H9 (cell line): ENCODE measurements at regions not wholly inside any gene's neighbourhood (a gene's known extent, or its start where the extent isn't known, plus 50 kb on each side); places are given as distances from the start of the nearest gene placed in this dataset.

Experiments used
- DNase-seq: peaks from one replicate; pipeline ENCODE4 v3.0.0-alpha.2; 2017
- H2AFZ ChIP-seq: one replicate; pipeline ENCODE4 v1.6.1; 2013; ENCODE audit warnings: mild to moderate bottlenecking, low read length, control low read depth, moderate library complexity
- H2AK5ac ChIP-seq: 2 replicates; pipeline ENCODE4 v1.6.1; 2013; ENCODE audit warnings: low read length, control low read depth, mixed read lengths; ENCODE audit not compliant: insufficient read length
- H2BK120ac ChIP-seq: one replicate; pipeline ENCODE4 v1.6.1; 2013; ENCODE audit warnings: low read depth, mild to moderate bottlenecking, low read length, control low read depth, inconsistent platforms; ENCODE audit not compliant: poor library complexity, severe bottlenecking
- H2BK12ac ChIP-seq: 2 replicates; pipeline ENCODE4 v1.6.1; 2013; ENCODE audit warnings: low read length, control low read depth, mixed read lengths, low read depth; ENCODE audit not compliant: insufficient read length
- H2BK15ac ChIP-seq: 2 replicates; pipeline ENCODE4 v1.6.1; 2013; ENCODE audit warnings: low read depth, low read length, control low read depth
- H2BK20ac ChIP-seq: one replicate; pipeline ENCODE4 v1.6.1; 2013; ENCODE audit warnings: low read depth, mild to moderate bottlenecking, low read length, control low read depth, inconsistent platforms; ENCODE audit not compliant: poor library complexity, severe bottlenecking
- H2BK5ac ChIP-seq: 2 replicates; pipeline ENCODE4 v1.6.1; 2013; ENCODE audit warnings: low read length, control low read depth, mixed read lengths; ENCODE audit not compliant: insufficient read length
- H3K14ac ChIP-seq: 2 replicates; pipeline ENCODE4 v1.6.1; 2013; ENCODE audit warnings: low read length, control low read depth; ENCODE audit not compliant: insufficient read depth
- H3K18ac ChIP-seq: 2 replicates; pipeline ENCODE4 v1.6.1; 2013; ENCODE audit warnings: low read depth, mild to moderate bottlenecking, mixed read lengths, low read length, control low read depth; ENCODE audit not compliant: insufficient read length
- H3K23ac ChIP-seq: 2 replicates; pipeline ENCODE4 v1.6.1; 2013; ENCODE audit warnings: low read length, control low read depth, mixed read lengths, low read depth; ENCODE audit not compliant: insufficient read length
- H3K23me2 ChIP-seq: 2 replicates; pipeline ENCODE4 v1.6.1; 2013; ENCODE audit warnings: low read depth, mild to moderate bottlenecking, mixed read lengths, low read length, control low read depth; ENCODE audit not compliant: insufficient read length, poor library complexity, severe bottlenecking
- H3K27ac ChIP-seq: 2 replicates; pipeline ENCODE4 v1.5.1; 2013; ENCODE audit warnings: low read length, control low read depth, mixed read lengths, low read depth; ENCODE audit not compliant: insufficient read length
- H3K27me3 ChIP-seq: 2 replicates; pipeline ENCODE4 v1.6.1; 2013; ENCODE audit warnings: low read length, control low read depth, inconsistent platforms; ENCODE audit not compliant: insufficient read depth
- H3K4ac ChIP-seq: 2 replicates; pipeline ENCODE4 v1.6.1; 2013; ENCODE audit warnings: low read depth, mild to moderate bottlenecking, control low read depth, inconsistent platforms, low read length, moderate library complexity
- H3K4me1 ChIP-seq: 2 replicates; pipeline ENCODE4 v1.6.1; 2013; ENCODE audit warnings: low read length, control low read depth, inconsistent platforms; ENCODE audit not compliant: insufficient read depth
- H3K4me2 ChIP-seq: 2 replicates; pipeline ENCODE4 v1.6.1; 2013; ENCODE audit warnings: low read length, control low read depth, mixed read lengths; ENCODE audit not compliant: insufficient read length, insufficient read depth
- H3K56ac ChIP-seq: 2 replicates; pipeline ENCODE4 v1.6.1; 2013; ENCODE audit warnings: low read depth, mild to moderate bottlenecking, mixed read lengths, low read length, control low read depth; ENCODE audit not compliant: insufficient read length
- H3K79me1 ChIP-seq: 2 replicates; pipeline ENCODE4 v1.6.1; 2013; ENCODE audit warnings: low read depth, mild to moderate bottlenecking, moderate library complexity, low read length, control low read depth, inconsistent platforms; ENCODE audit not compliant: insufficient read depth, poor library complexity, severe bottlenecking
- H3K79me2 ChIP-seq: 2 replicates; pipeline ENCODE4 v1.6.1; 2013; ENCODE audit warnings: low read length, control low read depth, inconsistent platforms; ENCODE audit not compliant: insufficient read depth
- H3K9ac ChIP-seq: 2 replicates; pipeline ENCODE4 v1.6.1; 2013; ENCODE audit warnings: low read length, control low read depth, mixed read lengths; ENCODE audit not compliant: insufficient read length; ENCODE audit errors: extremely low read depth
- H3K9me3 ChIP-seq: one replicate; pipeline ENCODE4 v1.6.1; 2013; ENCODE audit warnings: low read depth, low read length, inconsistent platforms; ENCODE audit not compliant: control insufficient read depth
- H3T11ph ChIP-seq: one replicate; pipeline ENCODE4 v1.6.1; 2013; ENCODE audit warnings: mild to moderate bottlenecking, low read length, control low read depth, inconsistent platforms
- H4K20me1 ChIP-seq: one replicate; pipeline ENCODE4 v1.6.1; 2013; ENCODE audit not compliant: control insufficient read depth, insufficient read length, insufficient read depth
- H4K5ac ChIP-seq: 2 replicates; pipeline ENCODE4 v1.6.1; 2013; ENCODE audit warnings: low read depth, mild to moderate bottlenecking, mixed read lengths, low read length, control low read depth; ENCODE audit not compliant: insufficient read length
- H4K8ac ChIP-seq: replicated peaks from 2 replicates; pipeline ENCODE4 v1.6.1; 2013; ENCODE audit warnings: low read length, control low read depth, mixed read lengths, low read depth; ENCODE audit not compliant: insufficient read length
- H4K91ac ChIP-seq: 2 replicates; pipeline ENCODE4 v1.6.1; 2013; ENCODE audit warnings: low read depth, mild to moderate bottlenecking, moderate library complexity, mixed read lengths, low read length, control low read depth; ENCODE audit not compliant: insufficient read length
- H3K27ac Mint-ChIP-seq, 3 experiments: 2 replicates in 2 of 3; 3 replicates in 1 of 3; pipeline ENCODE4 v1.8.0; 2020 to 2021; ENCODE audit warnings: mixed read lengths in 3 of 3, mild to moderate bottlenecking in 1 of 3, moderate library complexity in 1 of 3
- H3K27me3 Mint-ChIP-seq: 2 replicates; pipeline ENCODE4 v1.8.0; 2021; ENCODE audit warnings: low read depth, mild to moderate bottlenecking, moderate library complexity, mixed read lengths
- H3K36me3 Mint-ChIP-seq, 3 experiments: 2 replicates in 2 of 3; 3 replicates in 1 of 3; pipeline ENCODE4 v1.8.0; 2020 to 2021; ENCODE audit warnings: low read depth in 3 of 3, mixed read lengths in 3 of 3; ENCODE audit not compliant: insufficient read depth in 1 of 3
- H3K4me1 Mint-ChIP-seq, 2 experiments: 2 replicates each; pipeline ENCODE4 v1.8.0; 2020; ENCODE audit warnings: mixed read lengths in 2 of 2
- H3K4me3 Mint-ChIP-seq, 2 experiments: 2 replicates in 1 of 2; 3 replicates in 1 of 2; pipeline ENCODE4 v1.8.0; 2020 to 2021; ENCODE audit warnings: mild to moderate bottlenecking in 2 of 2, mixed read lengths in 2 of 2, moderate library complexity in 1 of 2
- H3K9me3 Mint-ChIP-seq, 2 experiments: 2 replicates in 1 of 2; 3 replicates in 1 of 2; pipeline ENCODE4 v1.8.0; 2020; ENCODE audit warnings: mild to moderate bottlenecking in 2 of 2, mixed read lengths in 2 of 2, moderate library complexity in 1 of 2
- WGBS: extraction: QIAGEN DNeasy Blood & Tissue Kit; methylation state at CpG from one replicate; pipeline ENCODE4 v1.1.7; 2013; ENCODE audit warnings: missing lambda C conversion rate, low lambda C conversion rate, mixed read lengths; ENCODE audit not compliant: insufficient read length; ENCODE audit errors: extremely low coverage; 5-methylcytosine and 5-hydroxymethylcytosine counted together
- TF ChIP-seq, protein P1 (sequence below): fragments of 200-600 bp; sonication (generic); conservative IDR thresholded peaks from 3 replicates; pipeline ENCODE4 v1.8.0; 2021; ENCODE audit warnings: antibody characterized with exemption, mild to moderate bottlenecking

DNA sequence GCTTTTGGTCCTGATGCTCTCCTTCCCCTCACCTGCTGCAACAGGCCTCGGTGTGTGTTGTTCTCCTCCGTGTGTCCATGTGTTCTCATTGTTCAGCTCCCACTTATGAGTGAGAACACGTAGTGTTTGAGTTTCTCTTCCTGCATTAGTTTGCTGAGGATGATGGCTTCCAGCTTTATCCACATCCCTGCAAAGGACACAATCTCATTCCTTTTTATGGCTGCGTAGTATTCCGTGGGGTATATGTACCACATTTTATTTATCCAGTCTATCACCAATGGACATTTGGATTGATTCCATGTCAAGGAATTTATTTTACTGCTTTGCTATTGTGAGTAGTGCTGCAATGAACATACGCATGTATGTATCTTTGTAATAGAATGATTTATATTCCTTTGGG lies 116.9 kb upstream of the SIRPG start:
- no peak overlapping the region for H3K4me3 Mint-ChIP-seq
- TF ChIP-seq, protein P1, sequence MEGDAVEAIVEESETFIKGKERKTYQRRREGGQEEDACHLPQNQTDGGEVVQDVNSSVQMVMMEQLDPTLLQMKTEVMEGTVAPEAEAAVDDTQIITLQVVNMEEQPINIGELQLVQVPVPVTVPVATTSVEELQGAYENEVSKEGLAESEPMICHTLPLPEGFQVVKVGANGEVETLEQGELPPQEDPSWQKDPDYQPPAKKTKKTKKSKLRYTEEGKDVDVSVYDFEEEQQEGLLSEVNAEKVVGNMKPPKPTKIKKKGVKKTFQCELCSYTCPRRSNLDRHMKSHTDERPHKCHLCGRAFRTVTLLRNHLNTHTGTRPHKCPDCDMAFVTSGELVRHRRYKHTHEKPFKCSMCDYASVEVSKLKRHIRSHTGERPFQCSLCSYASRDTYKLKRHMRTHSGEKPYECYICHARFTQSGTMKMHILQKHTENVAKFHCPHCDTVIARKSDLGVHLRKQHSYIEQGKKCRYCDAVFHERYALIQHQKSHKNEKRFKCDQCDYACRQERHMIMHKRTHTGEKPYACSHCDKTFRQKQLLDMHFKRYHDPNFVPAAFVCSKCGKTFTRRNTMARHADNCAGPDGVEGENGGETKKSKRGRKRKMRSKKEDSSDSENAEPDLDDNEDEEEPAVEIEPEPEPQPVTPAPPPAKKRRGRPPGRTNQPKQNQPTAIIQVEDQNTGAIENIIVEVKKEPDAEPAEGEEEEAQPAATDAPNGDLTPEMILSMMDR, result no peak
- no CpG with 5 or more reads among the region's 6 CpGs for WGBS
- Histone ChIP-seq H2BK15ac (no peak overlapping the region), H3K4ac (no peak overlapping the region), H3K14ac (no peak overlapping the region), H3K27ac (no peak overlapping the region), H2BK120ac (no peak overlapping the region), H3K18ac (no peak overlapping the region), H3T11ph (no peak overlapping the region), H2AFZ (no peak overlapping the region), H3K79me2 (no peaks in the 10 kb centered on the region), H3K9ac (no peak overlapping the region), H3K4me1 (no peaks in the 10 kb centered on the region), H2BK5ac (no peak overlapping the region), H3K27me3 (no peaks in the 10 kb centered on the region), H3K23ac (no peak overlapping the region), H4K8ac (no peak overlapping the region), H4K5ac (no peak overlapping the region), H2BK20ac (no peak overlapping the region), H2AK5ac (no peak overlapping the region), H4K20me1 (no peaks in the 10 kb centered on the region), H3K9me3 (no peaks in the 10 kb centered on the region), H2BK12ac (no peak overlapping the region), H4K91ac (no peak overlapping the region), H3K23me2 (peaks cover 10% of the 10 kb centered on the region), H3K79me1 (no peaks in the 10 kb centered on the region), H3K56ac (no peak overlapping the region), H3K4me2 (no peak overlapping the region)
- DNase-seq, result no peak
- peaks cover 11% of the 10 kb centered on the region for H3K27me3 Mint-ChIP-seq
- H3K36me3 Mint-ChIP-seq, result no peaks in the 10 kb centered on the region; a peak in 2 of 7 replicates
- peaks cover 10 to 16% of the 10 kb centered on the region in 2 experiments for H3K4me1 Mint-ChIP-seq
- peak overlapping the region in 1 of 3 experiments; percentile 20; a peak in 1 of 7 replicates for H3K27ac Mint-ChIP-seq
- H3K9me3 Mint-ChIP-seq, result no peaks in the 10 kb centered on the region
